Mucosa of descending colon (tissue), 3 donors: ENCODE measurements at regions not wholly inside any gene's neighbourhood (a gene's known extent, or its start where the extent isn't known, plus 50 kb on each side); places are given as distances from the start of the nearest gene placed in this dataset.

ENCODE experiments used
- ATAC-seq: fragments of 200-7000 bp; cut with Tn5 transposase; one replicate; pipeline ENCODE4 v1.9.1; 2020; ENCODE audit warnings: mild to moderate bottlenecking, moderate library complexity
- DNase-seq, 3 donors: peaks; one replicate each; pipeline ENCODE4 v3.0.0-alpha.2; 2020
- H3K36me3 ChIP-seq: fragments of 200-600 bp; one replicate; pipeline ENCODE4 v1.8.0; 2021; ENCODE audit warnings: low read depth, mild to moderate bottlenecking
- H3K4me1 ChIP-seq: fragments of 200-600 bp; one replicate; pipeline ENCODE4 v1.8.0; 2021; ENCODE audit warnings: low read depth, mild to moderate bottlenecking
- H3K4me3 ChIP-seq: fragments of 200-600 bp; one replicate; pipeline ENCODE4 v1.8.0; 2021; ENCODE audit warnings: mild to moderate bottlenecking
- H3K9me3 ChIP-seq: fragments of 200-600 bp; one replicate; pipeline ENCODE4 v1.8.0; 2021; ENCODE audit warnings: mild to moderate bottlenecking
- CTCF ChIP-seq: fragments of 200-600 bp; IDR thresholded peaks from one replicate; pipeline ENCODE4 v1.8.0; 2022; ENCODE audit warnings: antibody characterized with exemption, mild to moderate bottlenecking
- intact Hi-C, 2 donors: fragments of 100-400 bp; cut with DNase I in 1 of 2; cut with micrococcal nuclease in 1 of 2; formaldehyde crosslinking; loops; one replicate each; pipeline versions ENCODE4 v1.11.0 to v1.11.1; 2022; cut with DNase I, micrococcal nuclease
- donor health status: DM: no; HTN: no; CAD: no; lungs with moderate emphysema.
- donor health status: DM: no; HTN: no; CAD: no.
- donor health status: DM: no; HTN: yes; CAD: no.

DNA sequence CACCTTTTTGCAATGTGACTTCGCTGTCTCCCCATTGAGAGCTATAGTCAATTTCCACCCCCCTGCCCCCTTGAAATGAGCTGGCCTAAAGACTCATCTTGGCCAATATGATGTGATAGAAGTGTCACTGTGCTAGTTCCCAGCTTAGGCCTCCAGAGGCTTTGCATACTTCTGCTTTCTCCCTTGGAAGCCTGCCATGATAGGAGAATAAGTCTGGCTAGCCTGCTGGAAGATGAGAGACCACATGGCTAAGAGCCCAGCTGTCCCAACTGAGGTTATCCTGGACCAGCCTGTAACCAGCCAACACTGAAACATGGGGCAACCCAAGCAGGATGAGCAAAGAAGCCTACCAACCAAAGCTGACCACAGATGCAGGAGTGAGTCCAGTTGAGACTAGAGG is 196.9 kb downstream of the GRIN2B start:
- DNase-seq (no peak), ATAC-seq (no peak)
- no peaks in the 10 kb centered on the region for H3K36me3 ChIP-seq
- no peaks in the 10 kb centered on the region for H3K9me3 ChIP-seq
- intact Hi-C loops: no loop called here
- H3K4me1 ChIP-seq: no peaks in the 10 kb centered on the region
- TF ChIP-seq CTCF: no peak
- no peak overlapping the region for H3K4me3 ChIP-seq

DNA sequence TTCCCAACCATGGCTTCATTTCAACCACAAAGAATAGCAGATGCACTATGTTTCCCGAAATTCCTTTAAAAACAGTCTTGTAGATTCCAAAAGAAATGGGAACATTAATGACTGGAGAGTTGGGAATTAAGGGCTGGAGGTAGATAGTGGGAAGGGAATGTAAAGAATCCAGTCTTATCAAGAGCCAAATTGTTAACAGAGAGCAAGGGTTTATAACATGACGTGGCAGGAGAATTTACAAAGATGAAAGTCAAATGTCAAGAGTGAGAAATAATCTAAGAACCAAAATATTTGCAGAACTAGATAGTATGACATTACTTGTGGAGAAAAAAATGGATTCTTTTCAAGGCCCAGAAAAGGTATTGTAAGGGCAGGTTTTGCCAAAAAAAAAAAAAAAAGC is 200.9 kb downstream of the GRIN2B start:
- Histone ChIP-seq H3K4me1 (no peaks in the 10 kb centered on the region), H3K36me3 (no peaks in the 10 kb centered on the region), H3K9me3 (no peaks in the 10 kb centered on the region), H3K4me3 (no peak overlapping the region)
- DNase-seq (no peak), ATAC-seq (no peak)
- TF ChIP-seq CTCF: no peak
- intact Hi-C loops: no loop called here

- intact Hi-C loops: no loop called here
- H3K4me3 ChIP-seq: no peak overlapping the region
- TF ChIP-seq CTCF: no peak
- H3K9me3 ChIP-seq: no peaks in the 10 kb centered on the region
- no peaks in the 10 kb centered on the region for H3K4me1 ChIP-seq
- no peak for DNase-seq
- no peaks in the 10 kb centered on the region for H3K36me3 ChIP-seq
- ATAC-seq: no peak
Measured at GRCh38 chr12:13777374-13777773, 204.0 kb downstream of the GRIN2B start.

DNA sequence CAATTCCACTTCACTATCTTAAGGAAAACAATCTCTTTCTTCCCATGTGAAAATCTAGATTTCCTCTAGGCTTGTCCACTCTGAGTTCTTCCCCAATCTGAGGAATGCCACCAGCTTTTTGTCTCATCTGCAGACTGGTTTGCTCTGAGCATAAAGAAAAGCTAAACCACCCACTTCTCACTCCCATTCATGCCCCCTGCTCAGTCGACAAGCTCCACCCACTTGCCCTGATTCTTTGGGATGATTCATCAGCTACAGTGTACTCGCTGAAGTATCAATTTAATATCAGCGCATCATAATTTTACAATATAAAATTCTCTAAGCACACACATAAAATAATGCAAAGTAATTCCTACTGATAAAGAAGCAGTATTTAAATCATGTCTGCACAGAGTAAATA is 209.1 kb downstream of the GRIN2B start:
- TF ChIP-seq CTCF: no peak
- ATAC-seq (no peak), DNase-seq (no peak)
- H3K9me3 ChIP-seq: no peaks in the 10 kb centered on the region
- H3K36me3 ChIP-seq: no peaks in the 10 kb centered on the region
- no peaks in the 10 kb centered on the region for H3K4me1 ChIP-seq
- intact Hi-C loops: no loop called here
- no peak overlapping the region for H3K4me3 ChIP-seq

DNA sequence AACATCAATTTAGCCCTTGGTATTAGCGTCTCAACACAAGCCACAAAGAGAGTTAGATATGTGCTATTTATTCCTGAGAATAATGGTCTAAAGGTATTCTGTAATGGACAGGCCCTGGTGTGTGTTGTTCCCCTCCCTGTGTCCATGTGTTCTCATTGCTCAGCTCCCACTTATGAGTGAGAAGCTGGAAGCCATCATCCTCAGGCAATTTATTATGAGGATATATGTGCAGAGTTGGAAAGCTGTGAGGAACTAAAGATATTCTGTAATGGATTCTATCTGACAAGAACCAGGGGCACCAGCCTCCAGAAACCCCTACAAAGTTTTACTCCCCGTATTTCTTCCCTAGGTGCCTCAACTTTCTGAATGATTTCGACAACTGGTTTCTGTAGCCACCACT is 210.8 kb downstream of the GRIN2B start:
- no peak for TF ChIP-seq CTCF
- Histone ChIP-seq H3K9me3 (no peaks in the 10 kb centered on the region), H3K4me1 (no peaks in the 10 kb centered on the region), H3K4me3 (no peak overlapping the region), H3K36me3 (no peaks in the 10 kb centered on the region)
- ATAC-seq (no peak), DNase-seq (no peak)
- intact Hi-C loops: no loop called here

DNA sequence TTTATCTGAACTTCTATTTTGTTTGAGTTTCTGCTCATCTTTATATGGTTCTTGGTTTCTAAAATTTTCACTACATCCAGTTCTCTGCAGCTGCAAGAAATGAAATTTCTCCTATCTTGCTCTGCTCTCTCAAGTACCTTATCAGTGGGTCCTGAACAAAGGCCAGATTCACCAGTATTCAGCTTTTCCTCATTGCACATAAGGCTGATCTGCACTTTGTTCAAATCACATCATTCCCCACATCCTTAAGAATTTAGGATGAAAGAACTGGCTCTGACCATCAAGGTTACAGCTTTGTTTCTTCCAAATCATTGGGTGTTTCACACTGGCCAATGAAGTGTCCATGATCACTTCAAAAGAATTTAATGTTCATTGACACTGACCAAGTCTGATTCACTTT is 211.4 kb downstream of the GRIN2B start:
- no peak overlapping the region for H3K4me3 ChIP-seq
- no peak for ATAC-seq
- H3K9me3 ChIP-seq: no peaks in the 10 kb centered on the region
- no peaks in the 10 kb centered on the region for H3K36me3 ChIP-seq
- no peak for TF ChIP-seq CTCF
- DNase-seq: no peak
- H3K4me1 ChIP-seq: no peaks in the 10 kb centered on the region
- intact Hi-C loops: no loop called here
